ENCODE measurements at regions not wholly inside any gene's neighbourhood (a gene's known extent, or its start where the extent isn't known, plus 50 kb on each side); places are given as distances from the start of the nearest gene placed in this dataset.

- no peak overlapping the region for H2AFZ ChIP-seq (ENCODE audit: low read depth, low read length)
- no peaks in the 10 kb centered on the region for H3K9me2 ChIP-seq (ENCODE audit: insufficient read depth, low read length)
- H3K4me2 ChIP-seq (ENCODE audit: low read length): no peak overlapping the region
- no peak overlapping the region for H3K4me3 ChIP-seq (ENCODE audit: low read length)
- H3K9ac ChIP-seq (ENCODE audit: low read length): no peak overlapping the region
- no peak overlapping the region for H3K27ac ChIP-seq (ENCODE audit: low read length)
- H3K36me3 ChIP-seq (ENCODE audit: insufficient read depth, low read length): no peaks in the 10 kb centered on the region
- no peaks in the 10 kb centered on the region for H3K27me3 ChIP-seq (ENCODE audit: insufficient read depth, low read depth, low read length)
- no peaks in the 10 kb centered on the region for H3F3A ChIP-seq (ENCODE audit: insufficient read depth, low read length, poor library complexity, severe bottlenecking)
- H3K79me2 ChIP-seq (replicated peaks; ENCODE audit: insufficient read depth, low read length): no peaks in the 10 kb centered on the region
- H3K9me3 ChIP-seq (ENCODE audit: low read length): peaks cover 3% of the 10 kb centered on the region
- no peaks in the 10 kb centered on the region for H4K20me1 ChIP-seq (ENCODE audit: insufficient read depth)
- TF ChIP-seq POLR2AphosphoS5 (IDR thresholded peaks at IDR 0.05): no peak
- no peak for TF ChIP-seq SMC3 (conservative IDR thresholded peaks at IDR 0.05; ENCODE audit: poor library complexity)
- no peak for TF ChIP-seq EZH2 (IDR thresholded peaks at IDR 0.05; ENCODE audit: borderline replicate concordance, insufficient read depth, low read length, poor library complexity, severe bottlenecking)
- TF ChIP-seq RAD21 (conservative IDR thresholded peaks at IDR 0.05): no peak
- TF ChIP-seq REST (IDR thresholded peaks at IDR 0.05; ENCODE audit: borderline replicate concordance): no peak
- TF ChIP-seq EP300 (conservative IDR thresholded peaks at IDR 0.05; ENCODE audit: poor library complexity, severe bottlenecking): no peak
- TF ChIP-seq MXI1 (conservative IDR thresholded peaks at IDR 0.05; ENCODE audit: poor library complexity, severe bottlenecking): no peak
Observed at GRCh38 chr5:72566746-72567145, 59.5 kb upstream of the ZNF366 start.

GRCh38 chr5:72565513-72566289, 58.5 kb upstream of the ZNF366 start:
- TF ChIP-seq CTCF (IDR thresholded peaks at IDR 0.05; ENCODE audit: poor library complexity, severe bottlenecking): no peak
- no peak for TF ChIP-seq TAF1 (IDR thresholded peaks at IDR 0.05; ENCODE audit: low read depth)
- no peak for TF ChIP-seq EP300 (conservative IDR thresholded peaks at IDR 0.05; ENCODE audit: poor library complexity, severe bottlenecking)
- TF ChIP-seq MXI1 (conservative IDR thresholded peaks at IDR 0.05; ENCODE audit: poor library complexity, severe bottlenecking): no peak
- TF ChIP-seq POLR2AphosphoS5 (IDR thresholded peaks at IDR 0.05): no peak
- no peak for TF ChIP-seq EZH2 (IDR thresholded peaks at IDR 0.05; ENCODE audit: borderline replicate concordance, insufficient read depth, low read length, poor library complexity, severe bottlenecking)
- TF ChIP-seq REST (IDR thresholded peaks at IDR 0.05; ENCODE audit: borderline replicate concordance): no peak
- no peak for TF ChIP-seq SMC3 (conservative IDR thresholded peaks at IDR 0.05; ENCODE audit: poor library complexity)
- TF ChIP-seq RAD21 (conservative IDR thresholded peaks at IDR 0.05): no peak

More at GRCh38 chr5:72565513-72566289, 58.5 kb upstream of the ZNF366 start:
- Histone ChIP-seq H3K9me2 (ENCODE audit: insufficient read depth, low read length) (no peaks in the 10 kb centered on the region), H3K27ac (ENCODE audit: low read length) (no peak overlapping the region), H3K79me2 (replicated peaks; ENCODE audit: insufficient read depth, low read length) (no peaks in the 10 kb centered on the region), H3K9ac (ENCODE audit: low read length) (no peak overlapping the region), H3K4me3 (ENCODE audit: low read length) (no peak overlapping the region), H3K9me3 (ENCODE audit: low read length) (peaks cover 3% of the 10 kb centered on the region), H4K20me1 (ENCODE audit: insufficient read depth) (no peaks in the 10 kb centered on the region), H2AFZ (ENCODE audit: low read depth, low read length) (no peak overlapping the region), H3F3A (ENCODE audit: insufficient read depth, low read length, poor library complexity, severe bottlenecking) (no peaks in the 10 kb centered on the region), H3K4me2 (ENCODE audit: low read length) (no peak overlapping the region), H3K36me3 (ENCODE audit: insufficient read depth, low read length) (no peaks in the 10 kb centered on the region), H3K27me3 (ENCODE audit: insufficient read depth, low read depth, low read length) (no peaks in the 10 kb centered on the region)

Measured in neural cell (in vitro differentiated cells).